NCI-H187 (cell line): ENCODE measurements at regions not wholly inside any gene's neighbourhood (a gene's known extent, or its start where the extent isn't known, plus 50 kb on each side); places are given as distances from the start of the nearest gene placed in this dataset.

Source experiments
- DNase-seq, 2 experiments: peaks; one replicate each; lab custom pipeline; 2025; lab: John Stamatoyannopoulos, UW

- no peak for DNase-seq
These were observed 192.2 kb upstream of the C14orf180 start for GRCh38 chr14:104387022-104388010.

GRCh38 chr14:104388011-104388521 is 191.5 kb upstream of the C14orf180 start:
- no peak for DNase-seq

GRCh38 chr14:104388541-104389325 is 190.8 kb upstream of the C14orf180 start:
- DNase-seq, result no peak

GRCh38 chr14:104389326-104390220 is 190.0 kb upstream of the C14orf180 start:
- no peak for DNase-seq

GRCh38 chr14:104390221-104390931 is 189.2 kb upstream of the C14orf180 start:
- DNase-seq, result no peak

GRCh38 chr14:104390941-104391901 is 188.3 kb upstream of the C14orf180 start:
- DNase-seq, result peak; percentile 49 to 60

GRCh38 chr14:104392001-104392395 is 187.6 kb upstream of the C14orf180 start:
- peak in 1 of 2 experiments; percentile 60 for DNase-seq

GRCh38 chr14:104392396-104393198 is 187.0 kb upstream of the C14orf180 start:
- DNase-seq, result no peak

- DNase-seq, result no peak
These were observed 186.2 kb upstream of the C14orf180 start for GRCh38 chr14:104393199-104393897.

GRCh38 chr14:104393898-104394381 is 185.6 kb upstream of the C14orf180 start:
- DNase-seq, result no peak

GRCh38 chr14:104394409-104394851 is 185.1 kb upstream of the C14orf180 start:
- DNase-seq, result no peak

- no peak for DNase-seq
These were observed 184.3 kb upstream of the C14orf180 start for GRCh38 chr14:104395276-104395675.

GRCh38 chr14:104395941-104396681 is 183.5 kb upstream of the C14orf180 start:
- no peak for DNase-seq

GRCh38 chr14:104396682-104397470 is 182.7 kb upstream of the C14orf180 start:
- DNase-seq, result no peak

- DNase-seq, result no peak
These were observed 181.6 kb upstream of the C14orf180 start for GRCh38 chr14:104397956-104398355.

- no peak for DNase-seq
These were observed 180.9 kb upstream of the C14orf180 start for GRCh38 chr14:104398656-104399055.
